Activated naive CD4-positive, alpha-beta T cell treated with anti-CD3 and anti-CD28 coated beads, Interleukin-2, amount 10 ng/mL, durations not matched to agents 7 days and 5 days (primary cell): ENCODE measurements at regions not wholly inside any gene's neighbourhood (a gene's known extent, or its start where the extent isn't known, plus 50 kb on each side); places are given as distances from the start of the nearest gene placed in this dataset.

Experiments
- CTCF ChIA-PET: fragments of 350-600 bp; sonication (Branson Sonifier 250); formaldehyde crosslinking; loops from one replicate; lab custom pipeline; 2021; ENCODE audit warnings: antibody characterized with exemption; lab: Charles Lee
- DNase-seq: peaks from one replicate; pipeline ENCODE4 v3.0.0-alpha.2; 2020
- H3K27ac Mint-ChIP-seq: one replicate; pipeline ENCODE4 v1.8.0; 2021; ENCODE audit warnings: mild to moderate bottlenecking, moderate library complexity, mixed read lengths
- H3K27me3 Mint-ChIP-seq: one replicate; pipeline ENCODE4 v1.8.0; 2021; ENCODE audit warnings: mild to moderate bottlenecking, mixed read lengths
- H3K36me3 Mint-ChIP-seq: one replicate; pipeline ENCODE4 v1.8.0; 2021; ENCODE audit warnings: mixed read lengths
- H3K4me1 Mint-ChIP-seq: one replicate; pipeline ENCODE4 v1.8.0; 2021; ENCODE audit warnings: mixed read lengths
- H3K4me3 Mint-ChIP-seq: one replicate; pipeline ENCODE4 v1.8.0; 2021; ENCODE audit warnings: mild to moderate bottlenecking, moderate library complexity, mixed read lengths
- H3K9me3 Mint-ChIP-seq: one replicate; pipeline ENCODE4 v1.8.0; 2021; ENCODE audit warnings: mixed read lengths

DNA sequence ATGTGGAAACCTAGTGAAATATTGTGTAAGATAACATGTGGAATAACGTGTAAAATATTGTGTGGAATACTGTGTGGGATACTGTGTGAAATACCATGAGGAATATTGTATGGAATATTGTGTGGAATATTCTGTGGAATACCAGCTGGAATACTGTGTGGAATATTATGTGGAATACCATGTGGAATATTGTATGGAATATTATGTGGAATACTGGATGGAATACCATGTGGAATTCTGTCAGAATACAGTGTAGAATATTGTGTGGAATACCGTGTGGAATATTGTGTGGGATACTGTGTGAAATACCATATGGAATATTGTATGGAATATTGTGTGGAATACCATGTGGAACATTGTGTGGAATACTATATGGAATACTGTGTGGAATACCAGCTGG, 134.6 kb upstream of the CHST15 start:
- CTCF ChIA-PET = no interaction called here

GRCh38 chr10:124227055-124227975, 133.9 kb upstream of the CHST15 start:
- CTCF ChIA-PET = no interaction called here
- H3K27ac Mint-ChIP-seq = peak overlapping the region; percentile 78
- peaks cover 4% of the 10 kb centered on the region for H3K27me3 Mint-ChIP-seq
- no peak for DNase-seq
- no peaks in the 10 kb centered on the region for H3K4me1 Mint-ChIP-seq
- H3K9me3 Mint-ChIP-seq = peaks cover 54% of the 10 kb centered on the region
- peak overlapping the region; percentile 39 for H3K4me3 Mint-ChIP-seq
- H3K36me3 Mint-ChIP-seq = peaks cover 22% of the 10 kb centered on the region

More for the DNA sequence above, 134.6 kb upstream of the CHST15 start:
- Mint-ChIP-seq H3K4me1 (no peaks in the 10 kb centered on the region), H3K27me3 (peaks cover 4% of the 10 kb centered on the region), H3K4me3 (no peak overlapping the region), H3K9me3 (peaks cover 54% of the 10 kb centered on the region), H3K36me3 (peaks cover 22% of the 10 kb centered on the region), H3K27ac (peak overlapping the region; percentile 78)
- no peak for DNase-seq

DNA sequence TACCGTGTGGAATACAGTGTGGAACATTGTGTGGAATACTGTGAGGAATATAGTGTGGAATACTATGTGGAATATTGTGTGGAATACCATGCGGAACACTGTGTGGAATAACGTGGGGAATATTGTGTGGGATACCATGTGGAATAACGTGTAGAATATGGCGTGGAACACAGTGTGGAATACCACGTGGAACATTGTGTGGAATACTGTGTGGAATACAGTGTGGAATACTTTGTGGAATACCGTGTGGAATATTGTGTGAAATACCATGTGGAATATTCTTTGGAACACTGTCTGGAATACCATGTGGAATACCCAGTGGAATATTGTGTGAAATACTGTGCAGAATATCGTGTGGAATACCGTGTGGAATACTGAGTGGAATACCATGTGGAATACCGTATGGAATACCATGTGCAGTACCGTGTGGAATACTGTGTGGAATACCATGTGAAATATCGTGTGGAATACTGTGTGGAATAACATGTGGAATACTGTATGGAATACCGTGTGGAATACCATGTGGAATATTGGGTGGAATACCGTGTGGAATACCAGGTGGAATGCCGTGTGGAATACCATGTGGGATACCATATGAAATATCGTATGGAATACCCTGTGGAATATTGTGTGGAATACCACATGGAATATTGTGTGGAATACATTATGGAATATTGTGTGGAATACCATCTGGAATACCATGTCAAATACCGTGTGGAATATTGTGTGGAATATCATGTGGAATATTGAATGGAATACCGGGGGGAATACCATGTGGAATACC, 133.1 kb upstream of the CHST15 start:
- DNase-seq = no peak
- Mint-ChIP-seq H3K9me3 (peaks cover 54% of the 10 kb centered on the region), H3K36me3 (peaks cover 22% of the 10 kb centered on the region), H3K4me3 (no peak overlapping the region), H3K27ac (peak overlapping the region; percentile 78), H3K27me3 (peaks cover 8% of the 10 kb centered on the region), H3K4me1 (peaks cover 8% of the 10 kb centered on the region)
- CTCF ChIA-PET = interaction anchor here (1.0 to 1.2 kb wide), 2 partner anchors 230 to 232 kb away, joined by 4 to 5 read pairs; no protein-coding TSS in a partner anchor

DNA sequence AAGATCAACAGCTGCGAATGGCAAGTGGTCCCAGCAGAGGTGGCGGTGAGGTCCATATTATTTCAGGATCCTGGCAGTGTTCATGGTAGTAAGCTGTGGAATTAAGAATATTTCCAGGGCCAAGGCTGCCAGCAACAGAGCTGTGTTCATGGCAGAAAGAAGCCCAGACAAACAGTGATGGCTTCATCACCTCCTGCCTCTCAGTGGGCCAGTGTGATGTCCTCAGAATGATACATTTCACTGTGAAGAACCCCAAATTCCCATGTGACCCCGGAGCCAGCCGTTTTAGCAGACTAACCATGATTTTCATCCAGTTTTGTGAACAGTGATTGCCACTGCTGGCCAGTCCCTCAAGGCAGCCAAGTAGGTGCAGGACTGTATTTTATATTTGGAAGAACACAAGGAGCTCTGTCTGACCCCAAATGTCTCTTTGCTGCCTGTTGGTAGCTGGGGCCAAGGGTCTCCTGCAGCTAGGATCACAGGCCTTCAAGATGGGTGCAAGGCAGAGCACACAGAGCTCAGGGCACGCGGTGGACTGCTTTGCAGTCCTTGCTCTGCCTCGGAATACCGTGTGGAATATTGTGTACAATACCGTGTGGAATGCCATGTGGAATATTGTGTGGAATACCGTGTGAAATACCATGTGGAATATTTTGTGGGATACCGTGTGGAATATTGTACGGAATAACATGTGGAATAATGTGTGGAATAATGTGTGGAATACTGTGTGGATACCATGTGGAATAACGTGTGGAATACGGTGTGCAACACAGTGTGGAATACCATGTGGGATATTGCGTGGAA, 132.3 kb upstream of the CHST15 start:
- Mint-ChIP-seq H3K27ac (peak overlapping the region; percentile 78), H3K9me3 (peaks cover 49% of the 10 kb centered on the region), H3K27me3 (peaks cover 11% of the 10 kb centered on the region), H3K4me1 (peaks cover 13% of the 10 kb centered on the region), H3K4me3 (peak overlapping the region; percentile 43), H3K36me3 (peaks cover 22% of the 10 kb centered on the region)
- CTCF ChIA-PET = interaction anchor here (0.6 to 1.2 kb wide), 3 partner anchors 230 to 554 kb away, joined by 3 to 5 read pairs (median 4); no protein-coding TSS in a partner anchor
- DNase-seq = peak; percentile 68

- Mint-ChIP-seq H3K9me3 (peaks cover 43% of the 10 kb centered on the region), H3K4me1 (peaks cover 18% of the 10 kb centered on the region), H3K36me3 (peaks cover 22% of the 10 kb centered on the region), H3K4me3 (no peak overlapping the region), H3K27me3 (peaks cover 14% of the 10 kb centered on the region), H3K27ac (no peak overlapping the region)
- DNase-seq = no peak
- CTCF ChIA-PET = interaction anchor here (0.6 to 1.2 kb wide), 4 partner anchors 229 to 554 kb away, joined by 3 to 5 read pairs (median 4); no protein-coding TSS in a partner anchor
Observed at GRCh38 chr10:124225029-124225466, 131.7 kb upstream of the CHST15 start.

- CTCF ChIA-PET = interaction anchor here (1.1 kb wide), 1 partner anchor 229 kb away, joined by 3 read pairs; no protein-coding TSS in a partner anchor
- Mint-ChIP-seq H3K4me3 (no peak overlapping the region), H3K27ac (no peak overlapping the region), H3K27me3 (peaks cover 18% of the 10 kb centered on the region), H3K36me3 (peaks cover 22% of the 10 kb centered on the region), H3K4me1 (peaks cover 18% of the 10 kb centered on the region), H3K9me3 (peaks cover 37% of the 10 kb centered on the region)
- no peak for DNase-seq
Observed at GRCh38 chr10:124224331-124225028, 131.1 kb upstream of the CHST15 start.

GRCh38 chr10:124223711-124224085, 130.3 kb upstream of the CHST15 start:
- Mint-ChIP-seq H3K27ac (no peak overlapping the region), H3K9me3 (peaks cover 30% of the 10 kb centered on the region), H3K4me3 (no peak overlapping the region), H3K27me3 (peaks cover 23% of the 10 kb centered on the region), H3K4me1 (peaks cover 18% of the 10 kb centered on the region), H3K36me3 (peaks cover 18% of the 10 kb centered on the region)
- CTCF ChIA-PET = interaction anchor here (1.1 kb wide), 1 partner anchor 228 kb away, joined by 3 read pairs; no protein-coding TSS in a partner anchor
- no peak for DNase-seq

GRCh38 chr10:124222988-124223710, 129.8 kb upstream of the CHST15 start:
- Mint-ChIP-seq H3K36me3 (peaks cover 15% of the 10 kb centered on the region), H3K27me3 (peaks cover 23% of the 10 kb centered on the region), H3K4me1 (peaks cover 18% of the 10 kb centered on the region), H3K27ac (no peak overlapping the region), H3K9me3 (peaks cover 24% of the 10 kb centered on the region), H3K4me3 (no peak overlapping the region)
- no peak for DNase-seq
- CTCF ChIA-PET = interaction anchor here (1.1 to 1.2 kb wide), 2 partner anchors 166 to 229 kb away, joined by 4 to 5 read pairs; no protein-coding TSS in a partner anchor

GRCh38 chr10:124222318-124222987, 129.1 kb upstream of the CHST15 start:
- Mint-ChIP-seq H3K27ac (no peak overlapping the region), H3K36me3 (peaks cover 8% of the 10 kb centered on the region), H3K4me1 (peaks cover 18% of the 10 kb centered on the region), H3K9me3 (peaks cover 17% of the 10 kb centered on the region), H3K27me3 (peaks cover 23% of the 10 kb centered on the region), H3K4me3 (no peak overlapping the region)
- CTCF ChIA-PET = interaction anchor here (1.1 to 1.2 kb wide), 2 partner anchors 167 to 228 kb away, joined by 4 to 5 read pairs; no protein-coding TSS in a partner anchor
- no peak for DNase-seq

- peaks cover 3% of the 10 kb centered on the region for H3K36me3 Mint-ChIP-seq
- no peak overlapping the region for H3K27ac Mint-ChIP-seq
- H3K4me1 Mint-ChIP-seq = peaks cover 18% of the 10 kb centered on the region
- peaks cover 9% of the 10 kb centered on the region for H3K9me3 Mint-ChIP-seq
- H3K4me3 Mint-ChIP-seq = no peak overlapping the region
- CTCF ChIA-PET = interaction anchor here (1.1 to 1.2 kb wide), 2 partner anchors 167 to 227 kb away, joined by 4 to 5 read pairs; no protein-coding TSS in a partner anchor
- H3K27me3 Mint-ChIP-seq = peaks cover 31% of the 10 kb centered on the region
- no peak for DNase-seq
Observed at GRCh38 chr10:124221356-124222317, 128.2 kb upstream of the CHST15 start.

DNA sequence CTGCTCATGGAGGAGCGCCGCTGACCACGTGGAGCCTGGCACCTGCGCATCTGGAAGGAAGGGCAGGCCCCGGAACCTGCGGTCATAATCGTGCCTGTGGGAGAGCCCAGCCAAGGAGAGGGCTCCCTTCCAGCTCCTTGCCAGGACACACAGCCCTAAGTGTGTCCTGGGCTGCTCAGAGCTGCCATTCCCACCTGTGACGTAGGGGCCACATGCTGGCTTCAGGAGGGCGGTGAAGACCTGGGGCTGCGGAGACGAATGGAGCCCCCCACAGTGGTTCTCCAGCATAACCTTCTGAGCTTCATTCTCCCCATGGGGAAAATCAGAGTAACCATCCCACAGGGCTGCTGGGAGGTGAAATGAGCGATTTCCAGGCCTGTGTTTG, 127.6 kb upstream of the CHST15 start:
- H3K27ac Mint-ChIP-seq = no peak overlapping the region
- no peak for DNase-seq
- peaks cover 3% of the 10 kb centered on the region for H3K36me3 Mint-ChIP-seq
- peaks cover 2% of the 10 kb centered on the region for H3K9me3 Mint-ChIP-seq
- no peak overlapping the region for H3K4me3 Mint-ChIP-seq
- H3K4me1 Mint-ChIP-seq = peaks cover 18% of the 10 kb centered on the region
- CTCF ChIA-PET = interaction anchor here (0.8 kb wide), 1 partner anchor 28 kb away, joined by 3 read pairs; no protein-coding TSS in a partner anchor
- H3K27me3 Mint-ChIP-seq = peaks cover 33% of the 10 kb centered on the region
